ENCODE measurements at regions not wholly inside any gene's neighbourhood (a gene's known extent, or its start where the extent isn't known, plus 50 kb on each side); places are given as distances from the start of the nearest gene placed in this dataset.

DNA sequence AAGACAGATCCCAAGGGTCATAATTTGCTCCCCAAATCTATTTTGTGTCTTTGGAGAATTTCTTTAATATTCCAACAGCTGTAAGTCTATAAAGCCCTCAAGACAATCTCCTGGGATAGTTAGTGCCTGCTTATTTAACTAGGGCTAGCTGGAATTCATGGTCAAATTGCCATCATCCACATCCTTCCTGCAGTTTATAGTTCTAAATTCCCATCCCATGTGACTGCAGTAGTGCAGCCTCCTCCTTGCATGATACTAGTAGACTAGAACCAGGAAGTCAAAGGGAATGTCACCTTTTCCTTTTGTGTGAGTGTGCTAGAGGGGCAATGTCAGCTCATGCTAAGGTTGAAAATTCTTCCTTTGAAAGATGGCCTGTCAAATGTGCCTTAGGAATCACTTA is 214.8 kb upstream of the PIK3R1 start:
- no peak for TF ChIP-seq EGR1 (IDR thresholded peaks at IDR 0.05; ENCODE audit: low read depth in 2 of 2)
- TF ChIP-seq, protein P1, sequence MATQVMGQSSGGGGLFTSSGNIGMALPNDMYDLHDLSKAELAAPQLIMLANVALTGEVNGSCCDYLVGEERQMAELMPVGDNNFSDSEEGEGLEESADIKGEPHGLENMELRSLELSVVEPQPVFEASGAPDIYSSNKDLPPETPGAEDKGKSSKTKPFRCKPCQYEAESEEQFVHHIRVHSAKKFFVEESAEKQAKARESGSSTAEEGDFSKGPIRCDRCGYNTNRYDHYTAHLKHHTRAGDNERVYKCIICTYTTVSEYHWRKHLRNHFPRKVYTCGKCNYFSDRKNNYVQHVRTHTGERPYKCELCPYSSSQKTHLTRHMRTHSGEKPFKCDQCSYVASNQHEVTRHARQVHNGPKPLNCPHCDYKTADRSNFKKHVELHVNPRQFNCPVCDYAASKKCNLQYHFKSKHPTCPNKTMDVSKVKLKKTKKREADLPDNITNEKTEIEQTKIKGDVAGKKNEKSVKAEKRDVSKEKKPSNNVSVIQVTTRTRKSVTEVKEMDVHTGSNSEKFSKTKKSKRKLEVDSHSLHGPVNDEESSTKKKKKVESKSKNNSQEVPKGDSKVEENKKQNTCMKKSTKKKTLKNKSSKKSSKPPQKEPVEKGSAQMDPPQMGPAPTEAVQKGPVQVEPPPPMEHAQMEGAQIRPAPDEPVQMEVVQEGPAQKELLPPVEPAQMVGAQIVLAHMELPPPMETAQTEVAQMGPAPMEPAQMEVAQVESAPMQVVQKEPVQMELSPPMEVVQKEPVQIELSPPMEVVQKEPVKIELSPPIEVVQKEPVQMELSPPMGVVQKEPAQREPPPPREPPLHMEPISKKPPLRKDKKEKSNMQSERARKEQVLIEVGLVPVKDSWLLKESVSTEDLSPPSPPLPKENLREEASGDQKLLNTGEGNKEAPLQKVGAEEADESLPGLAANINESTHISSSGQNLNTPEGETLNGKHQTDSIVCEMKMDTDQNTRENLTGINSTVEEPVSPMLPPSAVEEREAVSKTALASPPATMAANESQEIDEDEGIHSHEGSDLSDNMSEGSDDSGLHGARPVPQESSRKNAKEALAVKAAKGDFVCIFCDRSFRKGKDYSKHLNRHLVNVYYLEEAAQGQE (IDR thresholded peaks at IDR 0.05): no peak
- TF ChIP-seq, protein P2, sequence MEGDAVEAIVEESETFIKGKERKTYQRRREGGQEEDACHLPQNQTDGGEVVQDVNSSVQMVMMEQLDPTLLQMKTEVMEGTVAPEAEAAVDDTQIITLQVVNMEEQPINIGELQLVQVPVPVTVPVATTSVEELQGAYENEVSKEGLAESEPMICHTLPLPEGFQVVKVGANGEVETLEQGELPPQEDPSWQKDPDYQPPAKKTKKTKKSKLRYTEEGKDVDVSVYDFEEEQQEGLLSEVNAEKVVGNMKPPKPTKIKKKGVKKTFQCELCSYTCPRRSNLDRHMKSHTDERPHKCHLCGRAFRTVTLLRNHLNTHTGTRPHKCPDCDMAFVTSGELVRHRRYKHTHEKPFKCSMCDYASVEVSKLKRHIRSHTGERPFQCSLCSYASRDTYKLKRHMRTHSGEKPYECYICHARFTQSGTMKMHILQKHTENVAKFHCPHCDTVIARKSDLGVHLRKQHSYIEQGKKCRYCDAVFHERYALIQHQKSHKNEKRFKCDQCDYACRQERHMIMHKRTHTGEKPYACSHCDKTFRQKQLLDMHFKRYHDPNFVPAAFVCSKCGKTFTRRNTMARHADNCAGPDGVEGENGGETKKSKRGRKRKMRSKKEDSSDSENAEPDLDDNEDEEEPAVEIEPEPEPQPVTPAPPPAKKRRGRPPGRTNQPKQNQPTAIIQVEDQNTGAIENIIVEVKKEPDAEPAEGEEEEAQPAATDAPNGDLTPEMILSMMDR (IDR thresholded peaks at IDR 0.05; ENCODE audit: low read depth, low read length, missing input control): no peak

Data from liver (tissue), 3 donors.